Kidney (tissue), 13 donors: ENCODE measurements at regions not wholly inside any gene's neighbourhood (a gene's known extent, or its start where the extent isn't known, plus 50 kb on each side); places are given as distances from the start of the nearest gene placed in this dataset.

Experiments used
- DNase-seq, 5 donors: peaks; one replicate each; pipeline ENCODE4 v3.0.0-alpha.2; 2013 to 2020
- FAIRE-seq: peaks from 2 replicates; lab custom pipeline; 2012; peaks lifted over from hg19 to GRCh38; lab: Jason Lieb, UNC
- H3K27ac ChIP-seq, 2 donors: one replicate each; pipeline ENCODE4 v1.7.0; 2013; ENCODE audit warnings: low read depth in 2 of 2, low read length in 2 of 2, inconsistent platforms in 1 of 2
- H3K27me3 ChIP-seq: one replicate; pipeline ENCODE4 v1.7.1; 2013; ENCODE audit warnings: low read length, inconsistent platforms; ENCODE audit not compliant: control insufficient read depth, insufficient read depth
- H3K36me3 ChIP-seq, 3 donors: one replicate each; pipeline versions ENCODE4 v1.7.0 to v1.7.1; 2013; ENCODE audit warnings: low read length in 3 of 3, control low read depth in 1 of 3, inconsistent platforms in 1 of 3; ENCODE audit not compliant: insufficient read depth in 3 of 3, control insufficient read depth in 2 of 3
- H3K4me1 ChIP-seq, 3 donors: one replicate each; pipeline versions ENCODE4 v1.7.0 to v1.7.1; 2013; ENCODE audit warnings: low read length in 3 of 3, inconsistent platforms in 1 of 3, low read depth in 1 of 3; ENCODE audit not compliant: control insufficient read depth in 2 of 3, insufficient read depth in 2 of 3
- H3K4me3 ChIP-seq, 3 donors: one replicate each; pipeline versions ENCODE4 v1.7.0 to v1.8.1; 2013; ENCODE audit warnings: low read length in 3 of 3, control low read depth in 1 of 3, inconsistent platforms in 1 of 3
- H3K9ac ChIP-seq, 3 donors: one replicate each; pipeline versions ENCODE4 v1.7.0 to v1.7.1; 2013; ENCODE audit warnings: low read length in 3 of 3, control low read depth in 1 of 3, inconsistent platforms in 1 of 3
- H3K9me3 ChIP-seq, 3 donors: one replicate each; pipeline versions ENCODE4 v1.7.0 to v1.7.1; 2013; ENCODE audit warnings: low read length in 3 of 3, control low read depth in 1 of 3, inconsistent platforms in 1 of 3; ENCODE audit not compliant: control insufficient read depth in 2 of 3, insufficient read depth in 1 of 3
- CTCF ChIP-seq: IDR thresholded peaks from 3 replicates; pipeline ENCODE4 v1.5.1; 2012; ENCODE audit warnings: mild to moderate bottlenecking, moderate library complexity, borderline replicate concordance; ENCODE audit not compliant: insufficient read depth; ENCODE audit errors: extremely low read depth
- intact Hi-C: fragments of 100-400 bp; cut with DNase I; formaldehyde crosslinking; loops from one replicate; pipeline ENCODE4 v1.11.1; 2022
- donor health status: control.
- donor health status: control.
- donor health status: control.
- donor health status: control.
- donor health status: control.
- donor health status: DM: yes; HTN: yes; CAD: no.
- donor health status: Normal renal cell carcinoma (clear cell type).

- no peak overlapping the region for H3K4me3 ChIP-seq
- peaks cover 0 to 4% (median 4%) of the 10 kb centered on the region in 3 donors for H3K4me1 ChIP-seq
- H3K9me3 ChIP-seq: peaks cover 0 to 5% (median 0%) of the 10 kb centered on the region in 3 donors
- DNase-seq (peak in 4 of 5 donors; percentile 36 to 85 (median 46)), FAIRE-seq (no peak)
- no peaks in the 10 kb centered on the region for H3K27me3 ChIP-seq
- no peak overlapping the region for H3K9ac ChIP-seq
- intact Hi-C loops: no loop called here
- no peak for TF ChIP-seq CTCF
- H3K27ac ChIP-seq: no peak overlapping the region
- no peaks in the 10 kb centered on the region for H3K36me3 ChIP-seq
Measured at GRCh38 chr14:22338917-22339715, 249.9 kb downstream of the DAD1 start.

GRCh38 chr14:22338381-22338780, 250.6 kb downstream of the DAD1 start:
- peak in 4 of 5 donors; percentile 35 to 60 (median 53) for DNase-seq
- Histone ChIP-seq H3K27ac (no peak overlapping the region), H3K4me1 (peaks cover 0 to 4% (median 4%) of the 10 kb centered on the region in 3 donors), H3K4me3 (no peak overlapping the region), H3K27me3 (no peaks in the 10 kb centered on the region), H3K36me3 (no peaks in the 10 kb centered on the region), H3K9me3 (no peaks in the 10 kb centered on the region), H3K9ac (no peak overlapping the region)
- TF ChIP-seq CTCF: no peak
- FAIRE-seq: no peak
- intact Hi-C loops: no loop called here

GRCh38 chr14:22337938-22338337, 251.1 kb downstream of the DAD1 start:
- no peaks in the 10 kb centered on the region for H3K9me3 ChIP-seq
- intact Hi-C loops: no loop called here
- no peak for DNase-seq
- H3K9ac ChIP-seq: no peak overlapping the region
- TF ChIP-seq CTCF: no peak
- H3K4me1 ChIP-seq: peaks cover 2 to 4% (median 4%) of the 10 kb centered on the region in 3 donors
- H3K27me3 ChIP-seq: no peaks in the 10 kb centered on the region
- H3K4me3 ChIP-seq: no peak overlapping the region
- H3K36me3 ChIP-seq: no peaks in the 10 kb centered on the region
- no peak overlapping the region for H3K27ac ChIP-seq
- no peak for FAIRE-seq
